HG03196 (cell line): ENCODE measurements at regions not wholly inside any gene's neighbourhood (a gene's known extent, or its start where the extent isn't known, plus 50 kb on each side); places are given as distances from the start of the nearest gene placed in this dataset.

Experiments used
- ATAC-seq: cut with Tn5 transposase; IDR thresholded peaks from one replicate; pipeline ENCODE4 v1.9.1; 2021; ENCODE audit not compliant: unreplicated experiment

DNA sequence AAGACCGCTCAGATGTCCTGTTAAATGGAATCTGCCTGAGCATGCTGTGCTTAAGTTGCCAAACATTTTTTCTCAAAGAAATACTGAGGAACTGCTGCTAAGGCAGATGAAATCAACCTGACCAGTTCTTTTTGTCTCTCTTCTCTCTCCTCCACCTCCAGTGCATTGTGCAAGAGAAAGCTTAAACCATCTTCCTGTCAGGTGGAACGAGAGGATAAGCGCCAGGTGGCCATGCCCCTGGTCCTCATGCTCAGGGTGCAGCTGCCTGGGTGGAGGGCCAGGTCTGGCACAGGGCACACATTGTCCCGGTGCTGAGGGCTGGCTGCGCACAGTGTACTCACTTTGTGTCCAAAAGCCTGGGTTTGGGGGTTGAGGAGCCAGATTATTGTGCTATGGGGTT, 176.2 kb upstream of the TP63 start:
- no peak for ATAC-seq

DNA sequence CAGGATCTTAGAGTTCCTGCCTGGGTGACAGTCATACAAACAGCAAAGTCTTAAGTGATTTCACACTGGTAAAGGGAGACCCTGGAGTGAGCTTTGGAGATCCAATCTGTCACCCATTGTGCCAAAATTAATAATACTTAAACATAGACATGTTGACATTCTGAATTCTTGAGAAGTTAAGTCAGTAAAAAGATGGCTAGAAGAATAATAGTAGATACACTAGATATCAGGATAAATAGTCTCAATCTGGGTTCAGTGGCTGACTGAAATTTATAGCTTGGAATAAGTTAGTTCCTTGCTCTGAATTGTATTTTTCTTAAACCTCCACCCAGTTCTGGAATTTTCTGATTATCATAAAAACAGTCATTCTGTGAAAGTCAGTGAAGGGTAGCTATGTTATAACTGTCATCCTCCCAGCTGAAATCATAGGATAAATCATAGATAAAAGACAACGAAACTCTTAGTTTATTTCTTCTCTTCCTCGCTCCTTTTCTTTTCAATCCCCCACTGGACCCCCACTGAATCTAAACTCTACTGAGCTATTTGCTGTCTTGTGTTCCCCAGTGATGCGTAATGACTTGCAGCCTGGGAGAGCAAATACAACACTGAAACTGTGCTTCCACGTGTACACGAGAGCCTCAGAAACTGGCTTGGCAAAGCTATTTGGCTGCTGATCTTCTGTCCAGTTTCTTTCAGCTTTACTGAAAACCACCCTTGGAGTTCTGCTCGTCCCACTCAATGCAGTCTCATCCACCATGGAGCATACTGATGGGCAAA, 175.4 kb upstream of the TP63 start:
- no peak for ATAC-seq

DNA sequence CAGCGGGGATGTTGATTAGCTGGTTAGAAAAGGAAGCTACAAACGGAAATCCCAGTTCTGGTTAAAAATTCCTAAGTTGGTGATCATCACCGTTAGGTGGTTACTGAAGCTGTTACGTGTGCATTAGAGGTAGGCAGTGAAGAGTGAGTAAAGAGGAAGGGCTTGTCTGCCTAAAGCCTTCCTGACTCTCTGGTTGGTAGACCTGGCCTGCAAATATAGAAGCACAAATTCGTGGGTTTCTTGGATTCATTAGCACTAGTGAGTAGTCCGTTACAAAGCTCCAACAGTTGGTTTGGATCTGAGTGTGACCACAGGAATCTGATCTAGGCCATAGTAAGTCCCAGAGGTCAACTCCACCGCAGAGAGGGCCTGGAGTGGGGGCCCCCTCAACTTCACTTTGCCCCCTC, 174.0 kb upstream of the TP63 start:
- ATAC-seq, result no peak

GRCh38 chr3:189457631-189458412, 173.4 kb upstream of the TP63 start:
- no peak for ATAC-seq

- ATAC-seq, result no peak
Measured at GRCh38 chr3:189458528-189458927, 172.7 kb upstream of the TP63 start.

DNA sequence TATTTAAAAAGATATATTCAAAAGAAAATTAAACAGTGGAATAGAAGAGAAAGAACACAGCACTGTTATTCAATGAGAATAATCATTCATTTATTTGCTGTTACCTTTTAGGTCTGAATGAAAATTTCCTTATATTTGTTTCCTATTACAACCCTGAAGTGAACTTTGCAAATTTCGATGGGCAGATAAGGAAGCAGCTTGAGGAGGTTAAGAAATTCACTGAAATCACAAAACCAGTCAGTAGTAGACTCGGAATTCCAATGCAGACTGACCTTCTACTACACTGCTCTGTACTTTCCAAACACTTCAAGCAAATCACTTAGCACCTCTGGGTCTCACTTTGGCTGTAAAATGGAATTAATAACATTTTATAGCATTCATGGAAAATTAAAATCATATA, 172.0 kb upstream of the TP63 start:
- ATAC-seq, result no peak

DNA sequence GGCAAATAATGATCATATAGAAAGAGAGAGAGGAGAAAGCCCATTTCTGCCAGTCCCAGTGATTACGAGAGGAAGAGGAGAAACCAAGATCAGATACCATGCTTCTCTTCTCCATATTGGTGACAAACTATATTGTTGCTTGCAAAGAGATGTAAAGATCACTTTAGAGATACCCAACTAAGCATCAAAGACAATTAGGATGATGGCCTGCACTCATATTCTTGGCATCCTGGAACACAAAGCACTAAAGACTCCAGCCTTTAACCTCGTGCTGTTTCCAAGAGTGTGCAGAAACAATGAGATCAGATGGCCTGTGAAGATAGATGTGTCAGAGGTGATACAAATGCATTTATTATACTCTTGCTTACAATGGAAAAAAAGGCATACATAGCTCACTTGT, 170.7 kb upstream of the TP63 start:
- no peak for ATAC-seq

DNA sequence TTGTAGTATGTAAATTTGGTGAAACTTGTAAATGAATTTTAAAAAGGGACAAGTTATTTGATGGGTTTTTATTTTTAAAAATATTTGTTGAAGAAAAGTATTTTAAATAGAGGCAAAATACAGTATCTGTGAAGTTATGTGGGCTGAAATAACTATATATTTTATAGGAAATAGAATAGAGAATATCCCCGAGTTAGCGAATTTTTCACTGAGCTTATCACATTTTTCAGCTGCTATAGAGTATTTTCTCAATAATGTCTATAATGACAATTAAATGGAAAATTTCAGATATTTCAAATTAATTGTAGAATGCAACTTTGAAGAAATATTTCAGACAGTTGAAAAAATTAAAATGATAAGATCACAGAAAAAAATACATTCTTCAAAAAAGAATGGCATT, 166.4 kb upstream of the TP63 start:
- no peak for ATAC-seq

DNA sequence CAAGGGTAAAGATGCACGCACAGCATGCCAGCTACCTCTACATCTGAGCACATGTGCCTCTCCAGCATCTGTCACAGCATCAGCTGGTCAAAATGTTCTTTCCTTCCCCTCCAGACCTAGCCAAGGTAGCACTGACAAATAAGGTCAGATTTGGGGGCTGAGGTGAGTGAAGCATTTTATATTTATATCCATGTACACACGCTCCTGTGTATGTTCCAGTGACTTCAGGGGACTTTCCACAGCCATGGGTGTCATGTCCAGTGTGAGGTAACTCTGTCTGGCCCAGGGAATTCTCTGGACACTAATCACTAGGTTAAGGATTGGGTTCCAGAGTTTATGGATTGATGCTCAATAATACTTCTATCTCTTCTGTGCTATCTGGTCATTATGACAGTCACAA, 165.2 kb upstream of the TP63 start:
- ATAC-seq, result no peak

DNA sequence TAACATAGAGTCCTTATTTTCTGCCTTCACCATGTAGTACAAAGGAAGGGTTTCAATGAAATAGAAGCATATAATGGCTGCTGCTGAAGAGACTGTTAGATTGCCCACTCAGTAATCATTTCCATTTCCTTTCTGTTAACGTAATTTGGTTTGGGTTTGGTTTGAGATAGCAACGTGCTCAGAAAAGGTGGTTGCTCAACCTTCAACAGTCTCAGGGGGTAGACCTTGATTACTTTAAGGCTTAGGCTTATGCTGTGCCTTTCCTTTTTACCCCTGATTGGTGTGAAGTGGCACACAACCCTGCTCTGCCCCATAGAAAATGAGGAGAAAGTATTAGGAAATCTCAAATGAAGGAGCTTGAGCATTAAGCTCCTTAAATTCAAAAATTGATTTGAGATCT, 163.7 kb upstream of the TP63 start:
- ATAC-seq, result no peak

- ATAC-seq, result no peak
Measured at GRCh38 chr3:189474944-189475343, 156.2 kb upstream of the TP63 start.

GRCh38 chr3:189477614-189478013, 153.6 kb upstream of the TP63 start:
- no peak for ATAC-seq

GRCh38 chr3:189486556-189486955, 144.6 kb upstream of the TP63 start:
- ATAC-seq, result no peak

DNA sequence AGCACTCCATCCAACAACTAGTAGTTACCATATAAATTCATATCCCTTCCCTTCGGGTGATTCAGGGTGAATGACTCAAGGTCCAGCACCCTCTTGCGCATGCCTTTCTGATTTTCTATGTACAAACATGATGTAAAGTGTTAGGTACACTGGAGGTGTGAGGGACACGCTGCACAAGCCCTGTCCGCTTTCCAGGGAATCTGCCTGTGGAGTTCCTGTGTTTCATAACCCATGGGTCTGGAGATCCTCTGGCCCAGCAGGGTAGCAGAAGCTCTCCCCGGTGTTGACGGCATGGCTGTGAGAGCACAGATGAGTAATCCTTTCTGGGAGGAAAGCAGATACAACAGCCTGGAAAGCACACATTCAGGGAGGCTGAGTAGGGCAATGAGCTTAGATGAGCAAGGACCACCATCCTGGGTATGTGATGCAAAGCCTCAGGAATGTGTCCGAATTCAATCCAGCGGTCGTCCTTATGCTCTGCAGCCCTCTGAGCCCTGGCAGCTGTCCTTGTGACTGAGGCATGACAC, 142.9 kb upstream of the TP63 start:
- ATAC-seq, result no peak

DNA sequence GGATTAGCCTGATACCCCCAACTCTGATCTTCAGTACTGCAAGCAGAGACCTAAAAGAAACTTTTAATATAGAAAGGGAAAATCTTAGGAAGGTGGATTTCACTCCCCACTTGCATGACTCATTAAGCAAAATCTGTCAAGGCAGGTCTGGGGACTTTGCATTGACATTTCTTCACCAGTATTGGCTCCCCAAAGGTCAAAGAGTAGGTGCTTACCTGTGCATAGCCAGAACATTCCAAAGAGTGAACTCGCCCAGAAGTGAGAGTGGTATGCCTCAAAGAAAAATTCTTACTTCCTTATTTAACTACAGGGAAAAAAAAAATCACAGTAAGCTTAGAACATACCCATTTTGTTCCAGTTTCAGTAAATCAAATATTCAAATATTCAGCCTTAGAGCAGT, 140.9 kb upstream of the TP63 start:
- ATAC-seq, result no peak

- ATAC-seq, result no peak
Measured at GRCh38 chr3:189490749-189491148, 140.4 kb upstream of the TP63 start.

- no peak for ATAC-seq
Measured at GRCh38 chr3:189491831-189492230, 139.4 kb upstream of the TP63 start.

DNA sequence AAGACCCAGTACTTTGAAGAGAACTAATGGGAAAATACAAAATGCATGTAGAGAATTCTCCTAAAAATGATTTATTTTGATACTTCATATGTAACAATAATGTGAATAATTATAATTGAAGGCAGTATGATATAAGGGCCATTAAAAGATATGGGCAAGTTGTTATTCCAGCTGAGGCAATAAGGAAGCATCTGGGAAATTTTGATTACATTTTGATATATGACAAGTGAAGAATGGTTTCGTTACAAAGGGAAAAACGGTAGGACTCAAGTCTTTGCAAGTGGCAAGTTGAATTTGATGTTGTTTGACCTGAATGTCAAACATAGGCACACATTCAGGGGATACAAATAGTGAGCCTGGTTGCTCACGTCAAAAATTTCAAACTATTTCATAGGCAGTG, 137.9 kb upstream of the TP63 start:
- no peak for ATAC-seq

DNA sequence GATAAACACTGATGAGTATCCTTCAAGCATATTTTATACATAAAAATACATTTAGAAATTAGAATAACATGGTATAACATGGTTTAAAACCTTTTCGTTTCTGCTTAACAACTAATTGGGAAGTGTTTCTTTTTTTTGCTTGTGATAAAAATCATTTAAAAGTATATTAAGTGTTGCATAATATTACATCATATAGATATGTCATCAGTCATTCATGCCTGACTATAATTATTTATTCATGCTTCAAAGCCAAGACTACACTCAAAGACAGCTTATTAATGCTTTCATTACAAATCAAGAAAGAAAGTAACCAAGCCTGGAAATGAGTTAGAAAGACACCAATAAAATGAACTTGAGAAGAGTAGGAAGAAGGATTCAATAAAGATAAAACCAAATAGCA, 136.6 kb upstream of the TP63 start:
- ATAC-seq, result no peak

GRCh38 chr3:189496375-189497138, 134.6 kb upstream of the TP63 start:
- ATAC-seq, result no peak

DNA sequence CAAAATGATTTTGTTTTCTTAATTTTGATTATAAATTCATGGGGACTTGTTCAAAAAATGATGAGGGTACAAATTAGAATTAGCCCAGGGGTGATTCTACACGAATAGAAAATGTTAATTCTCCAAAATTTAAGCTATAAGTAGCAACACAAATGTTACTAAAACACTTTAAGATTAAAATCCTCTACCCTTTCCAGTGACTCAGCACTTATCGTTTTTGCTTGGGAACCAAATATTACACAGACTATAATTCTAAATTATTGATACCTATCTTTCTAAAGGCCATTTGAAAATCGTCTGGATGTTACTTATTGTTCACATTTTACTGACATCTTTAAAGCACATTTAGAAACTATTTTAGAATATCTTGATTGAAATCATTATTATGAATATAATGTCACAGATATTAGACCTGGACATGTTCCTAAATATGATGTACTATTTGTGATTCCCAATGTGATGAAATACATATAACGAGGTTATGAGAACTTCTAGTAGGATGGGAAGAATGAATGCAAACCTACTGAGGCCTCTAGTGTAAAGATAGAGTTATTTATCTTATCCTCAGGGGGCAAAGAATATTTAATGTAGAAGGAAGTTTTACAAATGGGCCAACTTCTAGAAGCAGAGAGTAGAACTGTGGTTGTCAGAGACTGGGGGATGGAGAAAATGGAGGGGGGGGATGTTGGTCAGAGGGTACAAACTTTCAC, 132.0 kb upstream of the TP63 start:
- ATAC-seq, result no peak
